Prostate gland (tissue), 2 donors: ENCODE measurements at regions not wholly inside any gene's neighbourhood (a gene's known extent, or its start where the extent isn't known, plus 50 kb on each side); places are given as distances from the start of the nearest gene placed in this dataset.

Experiments
- POLR2A ChIP-seq: fragments of 450-650 bp; IDR thresholded peaks from one replicate; pipeline ENCODE4 v1.6.1; 2016; ENCODE audit warnings: antibody characterized with exemption, mild to moderate bottlenecking
- TF ChIP-seq, protein P1 (sequence below), 4 experiments: fragments of 200-600 bp in 2 of 4; fragments of 450-650 bp in 2 of 4; sonication (generic) in 2 of 4; IDR thresholded peaks; 1 replicate in 3 of 4; 2 replicates in 1 of 4; pipeline ENCODE4 v1.5.1; 2016 to 2019; ENCODE audit warnings: antibody characterized with exemption in 4 of 4, mild to moderate bottlenecking in 2 of 4, moderate library complexity in 2 of 4

GRCh38 chr12:66062290-66062625 is 68.3 kb downstream of the LLPH start:
- TF ChIP-seq POLR2A: no peak
- TF ChIP-seq, protein P1, sequence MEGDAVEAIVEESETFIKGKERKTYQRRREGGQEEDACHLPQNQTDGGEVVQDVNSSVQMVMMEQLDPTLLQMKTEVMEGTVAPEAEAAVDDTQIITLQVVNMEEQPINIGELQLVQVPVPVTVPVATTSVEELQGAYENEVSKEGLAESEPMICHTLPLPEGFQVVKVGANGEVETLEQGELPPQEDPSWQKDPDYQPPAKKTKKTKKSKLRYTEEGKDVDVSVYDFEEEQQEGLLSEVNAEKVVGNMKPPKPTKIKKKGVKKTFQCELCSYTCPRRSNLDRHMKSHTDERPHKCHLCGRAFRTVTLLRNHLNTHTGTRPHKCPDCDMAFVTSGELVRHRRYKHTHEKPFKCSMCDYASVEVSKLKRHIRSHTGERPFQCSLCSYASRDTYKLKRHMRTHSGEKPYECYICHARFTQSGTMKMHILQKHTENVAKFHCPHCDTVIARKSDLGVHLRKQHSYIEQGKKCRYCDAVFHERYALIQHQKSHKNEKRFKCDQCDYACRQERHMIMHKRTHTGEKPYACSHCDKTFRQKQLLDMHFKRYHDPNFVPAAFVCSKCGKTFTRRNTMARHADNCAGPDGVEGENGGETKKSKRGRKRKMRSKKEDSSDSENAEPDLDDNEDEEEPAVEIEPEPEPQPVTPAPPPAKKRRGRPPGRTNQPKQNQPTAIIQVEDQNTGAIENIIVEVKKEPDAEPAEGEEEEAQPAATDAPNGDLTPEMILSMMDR (IDR thresholded peaks at IDR 0.05): no peak
